SH-SY5Y (cell line): ENCODE measurements at regions not wholly inside any gene's neighbourhood (a gene's known extent, or its start where the extent isn't known, plus 50 kb on each side); places are given as distances from the start of the nearest gene placed in this dataset.

ENCODE experiments used
- GATA2 ChIP-seq: IDR thresholded peaks from 2 replicates; pipeline ENCODE4 v1.6.1; 2011; ENCODE audit warnings: mild to moderate bottlenecking, low read depth, low read length
- GATA3 ChIP-seq: IDR thresholded peaks from 2 replicates; pipeline ENCODE4 v1.6.1; 2011; ENCODE audit warnings: low read depth, mild to moderate bottlenecking, low read length, moderate library complexity

DNA sequence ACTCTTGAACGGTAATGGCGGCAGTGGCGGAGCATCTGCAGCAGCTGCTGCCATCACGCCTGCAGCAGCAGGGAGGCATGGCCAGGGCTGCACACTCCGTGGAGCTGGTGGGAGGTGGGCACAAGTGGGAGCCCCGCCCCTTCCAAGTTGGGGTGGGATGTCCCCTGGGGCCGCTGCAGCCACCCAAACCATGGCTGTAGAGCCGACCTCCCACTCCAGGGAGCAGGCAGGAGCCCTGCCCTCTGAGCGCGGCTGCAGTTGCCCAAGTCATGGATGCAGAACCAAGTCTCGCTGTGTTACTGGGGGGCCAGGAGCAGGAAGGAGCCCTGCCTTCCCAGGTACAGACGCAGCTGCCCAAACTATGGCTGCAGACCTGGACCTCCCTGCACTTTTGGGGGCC lies 215.3 kb upstream of the VLDLR start:
- no peak for TF ChIP-seq GATA2
- no peak for TF ChIP-seq GATA3
